ENCODE measurements at regions not wholly inside any gene's neighbourhood (a gene's known extent, or its start where the extent isn't known, plus 50 kb on each side); places are given as distances from the start of the nearest gene placed in this dataset.

- TF ChIP-seq POLR2AphosphoS5 (IDR thresholded peaks at IDR 0.05), result no peak
- TF ChIP-seq POLR2A (IDR thresholded peaks at IDR 0.05), result no peak
Observed at GRCh38 chr1:213840575-213840974, 147.2 kb upstream of the PROX1 start.
